ENCODE measurements at regions not wholly inside any gene's neighbourhood (a gene's known extent, or its start where the extent isn't known, plus 50 kb on each side); places are given as distances from the start of the nearest gene placed in this dataset.

- Histone ChIP-seq H3K79me1 (ENCODE audit: low read depth, low read length) (no peaks in the 10 kb centered on the region), H3K18ac (ENCODE audit: extremely low read depth, low read length) (no peak overlapping the region), H3K14ac (ENCODE audit: insufficient read length) (no peak overlapping the region), H2BK5ac (ENCODE audit: low read depth, low read length) (no peak overlapping the region), H3K4me2 (ENCODE audit: insufficient read depth in 1 of 2, low read depth in 2 of 2, low read length in 2 of 2) (no peak overlapping the region), H3K23me2 (ENCODE audit: low read depth, low read length) (no peaks in the 10 kb centered on the region), H3K4me1 (replicated peaks in 1 of 4; ENCODE audit: control insufficient read depth in 3 of 4, insufficient read depth in 4 of 4, low read length in 3 of 4) (peaks cover 0 to 4% (median 1%) of the 10 kb centered on the region in 4 experiments; a peak in 2 of 7 replicates), H3K56ac (replicated peaks; ENCODE audit: insufficient read length, low read depth, low read length) (no peak overlapping the region), H2BK20ac (ENCODE audit: low read length) (no peak overlapping the region), H3K9me3 (ENCODE audit: insufficient read depth in 2 of 2, low read depth in 1 of 2, low read length in 1 of 2) (no peaks in the 10 kb centered on the region), H2BK15ac (ENCODE audit: low read length) (no peak overlapping the region), H3K4me3 (ENCODE audit: extremely low read depth in 1 of 4, insufficient read depth in 2 of 4, low read depth in 3 of 4, low read length in 4 of 4) (no peak overlapping the region), H4K5ac (ENCODE audit: insufficient read length, low read depth, low read length) (no peak overlapping the region), H3K4ac (replicated peaks; ENCODE audit: insufficient read length, low read depth, low read length) (no peak overlapping the region), H3K36me3 (ENCODE audit: control insufficient read depth in 2 of 4, insufficient read depth in 4 of 4, low read length in 3 of 4) (no peaks in the 10 kb centered on the region), H4K91ac (replicated peaks; ENCODE audit: insufficient read length, low read length) (no peak overlapping the region), H2BK120ac (replicated peaks; ENCODE audit: low read depth, low read length) (no peak overlapping the region), H3K27ac (ENCODE audit: low read depth, low read length) (no peak overlapping the region), H4K20me1 (replicated peaks in 1 of 2; ENCODE audit: control insufficient read depth in 1 of 2, insufficient read depth in 2 of 2, low read length in 2 of 2) (no peaks in the 10 kb centered on the region), H3K79me2 (ENCODE audit: control insufficient read depth in 1 of 2, insufficient read depth in 2 of 2, low read length in 2 of 2) (no peaks in the 10 kb centered on the region), H2AFZ (ENCODE audit: low read length) (0 out of 2 replicates have a peak overlapping the region, but pooled peaks have one; percentile 74), H4K8ac (ENCODE audit: extremely low read depth, insufficient read depth, low read length) (no peak overlapping the region), H3K23ac (ENCODE audit: insufficient read length) (no peak overlapping the region), H2AK5ac (ENCODE audit: low read depth, low read length) (no peak overlapping the region), H3K9ac (replicated peaks in 1 of 4; ENCODE audit: extremely low read depth in 1 of 4, low read depth in 3 of 4, low read length in 3 of 4) (no peak overlapping the region), H3K27me3 (replicated peaks in 1 of 4; ENCODE audit: control insufficient read depth in 3 of 4, extremely low read depth in 1 of 4, insufficient read depth in 3 of 4, low read length in 3 of 4) (no peaks in the 10 kb centered on the region), H2BK12ac (ENCODE audit: low read depth, low read length) (no peak overlapping the region)
- DNase-seq (ENCODE audit: low read depth in 1 of 2, low spot score in 2 of 2) (no peak), FAIRE-seq (no peak)
- POLR2A ChIA-PET (ENCODE audit: partially characterized antibody) = no interaction called here
- TF ChIP-seq NANOG (IDR thresholded peaks at IDR 0.05; ENCODE audit: insufficient read depth, low read depth, low read length, poor library complexity, severe bottlenecking) (peak; percentile 38), MAX (IDR thresholded peaks at IDR 0.05) (no peak), SAP30 (IDR thresholded peaks at IDR 0.05; ENCODE audit: insufficient read depth, insufficient replicate concordance, low read length) (no peak), USF2 (IDR thresholded peaks at IDR 0.05; ENCODE audit: low read length) (no peak), BCL11A (IDR thresholded peaks at IDR 0.05; ENCODE audit: low read depth in 2 of 2, low read length in 2 of 2) (no peak), PHF8 (conservative IDR thresholded peaks at IDR 0.05; ENCODE audit: low read depth, low read length) (no peak)
- CTCF ChIA-PET (ENCODE audit: partially characterized antibody) = interaction anchor here (1.3 kb wide), 1 partner anchor 13 kb away, joined by 4 read pairs; no protein-coding TSS in a partner anchor
- WGBS, 2 experiments (ENCODE audit: extremely low coverage in 1 of 2, insufficient coverage in 1 of 2, insufficient read length in 1 of 2, insufficient replicate concordance in 2 of 2, low coverage in 1 of 2, low lambda C conversion rate in 2 of 2, missing lambda C conversion rate in 1 of 2) = 88% methylated on average over 4 of the region's 4 CpGs; no CpG with 5 or more reads in 1 of the 2 experiments
Observed at GRCh38 chr6:132919045-132919860, 104.9 kb downstream of the RPS12 start.

All from H1 (cell line).